H9 (cell line): ENCODE measurements at regions not wholly inside any gene's neighbourhood (a gene's known extent, or its start where the extent isn't known, plus 50 kb on each side); places are given as distances from the start of the nearest gene placed in this dataset.

Source experiments
- DNase-seq: peaks from one replicate; pipeline ENCODE4 v3.0.0-alpha.2; 2017
- H2AFZ ChIP-seq: one replicate; pipeline ENCODE4 v1.6.1; 2013; ENCODE audit warnings: mild to moderate bottlenecking, low read length, control low read depth, moderate library complexity
- H2AK5ac ChIP-seq: 2 replicates; pipeline ENCODE4 v1.6.1; 2013; ENCODE audit warnings: low read length, control low read depth, mixed read lengths; ENCODE audit not compliant: insufficient read length
- H2BK120ac ChIP-seq: one replicate; pipeline ENCODE4 v1.6.1; 2013; ENCODE audit warnings: low read depth, mild to moderate bottlenecking, low read length, control low read depth, inconsistent platforms; ENCODE audit not compliant: poor library complexity, severe bottlenecking
- H2BK12ac ChIP-seq: 2 replicates; pipeline ENCODE4 v1.6.1; 2013; ENCODE audit warnings: low read length, control low read depth, mixed read lengths, low read depth; ENCODE audit not compliant: insufficient read length
- H2BK15ac ChIP-seq: 2 replicates; pipeline ENCODE4 v1.6.1; 2013; ENCODE audit warnings: low read depth, low read length, control low read depth
- H2BK20ac ChIP-seq: one replicate; pipeline ENCODE4 v1.6.1; 2013; ENCODE audit warnings: low read depth, mild to moderate bottlenecking, low read length, control low read depth, inconsistent platforms; ENCODE audit not compliant: poor library complexity, severe bottlenecking
- H2BK5ac ChIP-seq: 2 replicates; pipeline ENCODE4 v1.6.1; 2013; ENCODE audit warnings: low read length, control low read depth, mixed read lengths; ENCODE audit not compliant: insufficient read length
- H3K14ac ChIP-seq: 2 replicates; pipeline ENCODE4 v1.6.1; 2013; ENCODE audit warnings: low read length, control low read depth; ENCODE audit not compliant: insufficient read depth
- H3K18ac ChIP-seq: 2 replicates; pipeline ENCODE4 v1.6.1; 2013; ENCODE audit warnings: low read depth, mild to moderate bottlenecking, mixed read lengths, low read length, control low read depth; ENCODE audit not compliant: insufficient read length
- H3K23ac ChIP-seq: 2 replicates; pipeline ENCODE4 v1.6.1; 2013; ENCODE audit warnings: low read length, control low read depth, mixed read lengths, low read depth; ENCODE audit not compliant: insufficient read length
- H3K23me2 ChIP-seq: 2 replicates; pipeline ENCODE4 v1.6.1; 2013; ENCODE audit warnings: low read depth, mild to moderate bottlenecking, mixed read lengths, low read length, control low read depth; ENCODE audit not compliant: insufficient read length, poor library complexity, severe bottlenecking
- H3K27ac ChIP-seq: 2 replicates; pipeline ENCODE4 v1.5.1; 2013; ENCODE audit warnings: low read length, control low read depth, mixed read lengths, low read depth; ENCODE audit not compliant: insufficient read length
- H3K27me3 ChIP-seq: 2 replicates; pipeline ENCODE4 v1.6.1; 2013; ENCODE audit warnings: low read length, control low read depth, inconsistent platforms; ENCODE audit not compliant: insufficient read depth
- H3K4ac ChIP-seq: 2 replicates; pipeline ENCODE4 v1.6.1; 2013; ENCODE audit warnings: low read depth, mild to moderate bottlenecking, control low read depth, inconsistent platforms, low read length, moderate library complexity
- H3K4me1 ChIP-seq: 2 replicates; pipeline ENCODE4 v1.6.1; 2013; ENCODE audit warnings: low read length, control low read depth, inconsistent platforms; ENCODE audit not compliant: insufficient read depth
- H3K4me2 ChIP-seq: 2 replicates; pipeline ENCODE4 v1.6.1; 2013; ENCODE audit warnings: low read length, control low read depth, mixed read lengths; ENCODE audit not compliant: insufficient read length, insufficient read depth
- H3K56ac ChIP-seq: 2 replicates; pipeline ENCODE4 v1.6.1; 2013; ENCODE audit warnings: low read depth, mild to moderate bottlenecking, mixed read lengths, low read length, control low read depth; ENCODE audit not compliant: insufficient read length
- H3K79me1 ChIP-seq: 2 replicates; pipeline ENCODE4 v1.6.1; 2013; ENCODE audit warnings: low read depth, mild to moderate bottlenecking, moderate library complexity, low read length, control low read depth, inconsistent platforms; ENCODE audit not compliant: insufficient read depth, poor library complexity, severe bottlenecking
- H3K79me2 ChIP-seq: 2 replicates; pipeline ENCODE4 v1.6.1; 2013; ENCODE audit warnings: low read length, control low read depth, inconsistent platforms; ENCODE audit not compliant: insufficient read depth
- H3K9ac ChIP-seq: 2 replicates; pipeline ENCODE4 v1.6.1; 2013; ENCODE audit warnings: low read length, control low read depth, mixed read lengths; ENCODE audit not compliant: insufficient read length; ENCODE audit errors: extremely low read depth
- H3K9me3 ChIP-seq: one replicate; pipeline ENCODE4 v1.6.1; 2013; ENCODE audit warnings: low read depth, low read length, inconsistent platforms; ENCODE audit not compliant: control insufficient read depth
- H3T11ph ChIP-seq: one replicate; pipeline ENCODE4 v1.6.1; 2013; ENCODE audit warnings: mild to moderate bottlenecking, low read length, control low read depth, inconsistent platforms
- H4K20me1 ChIP-seq: one replicate; pipeline ENCODE4 v1.6.1; 2013; ENCODE audit not compliant: control insufficient read depth, insufficient read length, insufficient read depth
- H4K5ac ChIP-seq: 2 replicates; pipeline ENCODE4 v1.6.1; 2013; ENCODE audit warnings: low read depth, mild to moderate bottlenecking, mixed read lengths, low read length, control low read depth; ENCODE audit not compliant: insufficient read length
- H4K8ac ChIP-seq: replicated peaks from 2 replicates; pipeline ENCODE4 v1.6.1; 2013; ENCODE audit warnings: low read length, control low read depth, mixed read lengths, low read depth; ENCODE audit not compliant: insufficient read length
- H4K91ac ChIP-seq: 2 replicates; pipeline ENCODE4 v1.6.1; 2013; ENCODE audit warnings: low read depth, mild to moderate bottlenecking, moderate library complexity, mixed read lengths, low read length, control low read depth; ENCODE audit not compliant: insufficient read length
- H3K27ac Mint-ChIP-seq, 3 experiments: 2 replicates in 2 of 3; 3 replicates in 1 of 3; pipeline ENCODE4 v1.8.0; 2020 to 2021; ENCODE audit warnings: mixed read lengths in 3 of 3, mild to moderate bottlenecking in 1 of 3, moderate library complexity in 1 of 3
- H3K27me3 Mint-ChIP-seq: 2 replicates; pipeline ENCODE4 v1.8.0; 2021; ENCODE audit warnings: low read depth, mild to moderate bottlenecking, moderate library complexity, mixed read lengths
- H3K36me3 Mint-ChIP-seq, 3 experiments: 2 replicates in 2 of 3; 3 replicates in 1 of 3; pipeline ENCODE4 v1.8.0; 2020 to 2021; ENCODE audit warnings: low read depth in 3 of 3, mixed read lengths in 3 of 3; ENCODE audit not compliant: insufficient read depth in 1 of 3
- H3K4me1 Mint-ChIP-seq, 2 experiments: 2 replicates each; pipeline ENCODE4 v1.8.0; 2020; ENCODE audit warnings: mixed read lengths in 2 of 2
- H3K4me3 Mint-ChIP-seq, 2 experiments: 2 replicates in 1 of 2; 3 replicates in 1 of 2; pipeline ENCODE4 v1.8.0; 2020 to 2021; ENCODE audit warnings: mild to moderate bottlenecking in 2 of 2, mixed read lengths in 2 of 2, moderate library complexity in 1 of 2
- H3K9me3 Mint-ChIP-seq, 2 experiments: 2 replicates in 1 of 2; 3 replicates in 1 of 2; pipeline ENCODE4 v1.8.0; 2020; ENCODE audit warnings: mild to moderate bottlenecking in 2 of 2, mixed read lengths in 2 of 2, moderate library complexity in 1 of 2
- WGBS: extraction: QIAGEN DNeasy Blood & Tissue Kit; methylation state at CpG from one replicate; pipeline ENCODE4 v1.1.7; 2013; ENCODE audit warnings: missing lambda C conversion rate, low lambda C conversion rate, mixed read lengths; ENCODE audit not compliant: insufficient read length; ENCODE audit errors: extremely low coverage; 5-methylcytosine and 5-hydroxymethylcytosine counted together
- TF ChIP-seq, protein P1 (sequence below): fragments of 200-600 bp; sonication (generic); conservative IDR thresholded peaks from 3 replicates; pipeline ENCODE4 v1.8.0; 2021; ENCODE audit warnings: antibody characterized with exemption, mild to moderate bottlenecking

DNA sequence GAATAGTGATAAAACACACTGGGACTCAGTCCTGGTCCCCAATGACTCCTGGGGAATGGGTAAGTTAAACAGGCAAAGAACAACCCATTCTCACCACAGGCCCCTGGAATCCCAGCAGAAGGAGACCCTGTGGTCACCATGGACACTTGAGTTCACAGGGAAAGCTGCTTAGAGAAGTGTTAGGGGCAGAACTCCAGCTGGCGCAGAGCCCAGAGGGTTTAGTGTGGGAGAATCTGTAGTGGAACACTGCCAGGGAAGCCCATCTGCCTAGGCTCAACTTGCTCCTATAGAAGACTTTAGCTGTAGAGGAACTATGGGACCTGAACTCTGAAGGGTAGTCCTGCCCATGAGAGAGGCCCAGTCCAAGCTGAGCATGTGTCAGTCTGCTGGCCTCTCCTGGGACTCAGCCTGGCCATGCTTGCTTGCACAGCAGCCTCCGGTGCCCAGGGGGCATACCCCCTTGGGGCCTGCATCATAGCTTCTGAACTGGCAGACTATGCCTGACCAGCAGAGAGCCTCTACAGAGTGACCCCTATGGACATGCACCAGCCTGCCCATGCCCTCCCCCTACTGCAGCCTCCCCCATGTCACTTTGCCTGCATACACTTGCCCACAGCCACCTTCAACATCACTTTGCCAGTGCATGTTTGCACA lies 343.5 kb downstream of the IDS start:
- Histone ChIP-seq H2BK120ac (no peak overlapping the region), H3K18ac (no peak overlapping the region), H3K23me2 (no peaks in the 10 kb centered on the region)

More for the DNA sequence above, 343.5 kb downstream of the IDS start:
- Histone ChIP-seq H3K9me3 (peaks cover 20% of the 10 kb centered on the region), H2BK12ac (no peak overlapping the region), H3K4me2 (no peak overlapping the region), H4K20me1 (no peaks in the 10 kb centered on the region), H2BK15ac (no peak overlapping the region), H3K79me2 (no peaks in the 10 kb centered on the region), H2BK5ac (no peak overlapping the region), H3K23ac (no peak overlapping the region), H3K56ac (no peak overlapping the region), H3K27me3 (no peaks in the 10 kb centered on the region; the same call in 1 of the 2 replicates), H3T11ph (no peak overlapping the region), H3K79me1 (no peaks in the 10 kb centered on the region), H2AFZ (no peak overlapping the region), H4K8ac (no peak overlapping the region), H2BK20ac (no peak overlapping the region), H3K4ac (no peak overlapping the region), H3K27ac (no peak overlapping the region), H2AK5ac (no peak overlapping the region), H3K14ac (no peak overlapping the region), H4K5ac (no peak overlapping the region), H3K9ac (no peak overlapping the region), H4K91ac (no peak overlapping the region), H3K4me1 (no peaks in the 10 kb centered on the region)
- Mint-ChIP-seq H3K27ac (no peak overlapping the region), H3K4me1 (peaks cover 4 to 6% of the 10 kb centered on the region in 2 experiments), H3K9me3 (peaks cover 77 to 78% of the 10 kb centered on the region in 2 experiments), H3K27me3 (no peaks in the 10 kb centered on the region), H3K36me3 (peaks cover 0 to 6% (median 0%) of the 10 kb centered on the region in 3 experiments; a peak in 5 of 7 replicates), H3K4me3 (no peak overlapping the region)
- no CpG with 5 or more reads among the region's 2 CpGs for WGBS
- TF ChIP-seq, protein P1, sequence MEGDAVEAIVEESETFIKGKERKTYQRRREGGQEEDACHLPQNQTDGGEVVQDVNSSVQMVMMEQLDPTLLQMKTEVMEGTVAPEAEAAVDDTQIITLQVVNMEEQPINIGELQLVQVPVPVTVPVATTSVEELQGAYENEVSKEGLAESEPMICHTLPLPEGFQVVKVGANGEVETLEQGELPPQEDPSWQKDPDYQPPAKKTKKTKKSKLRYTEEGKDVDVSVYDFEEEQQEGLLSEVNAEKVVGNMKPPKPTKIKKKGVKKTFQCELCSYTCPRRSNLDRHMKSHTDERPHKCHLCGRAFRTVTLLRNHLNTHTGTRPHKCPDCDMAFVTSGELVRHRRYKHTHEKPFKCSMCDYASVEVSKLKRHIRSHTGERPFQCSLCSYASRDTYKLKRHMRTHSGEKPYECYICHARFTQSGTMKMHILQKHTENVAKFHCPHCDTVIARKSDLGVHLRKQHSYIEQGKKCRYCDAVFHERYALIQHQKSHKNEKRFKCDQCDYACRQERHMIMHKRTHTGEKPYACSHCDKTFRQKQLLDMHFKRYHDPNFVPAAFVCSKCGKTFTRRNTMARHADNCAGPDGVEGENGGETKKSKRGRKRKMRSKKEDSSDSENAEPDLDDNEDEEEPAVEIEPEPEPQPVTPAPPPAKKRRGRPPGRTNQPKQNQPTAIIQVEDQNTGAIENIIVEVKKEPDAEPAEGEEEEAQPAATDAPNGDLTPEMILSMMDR, result no peak
- DNase-seq, result no peak
